Thoracic aorta (tissue), 2 donors: ENCODE measurements at regions not wholly inside any gene's neighbourhood (a gene's known extent, or its start where the extent isn't known, plus 50 kb on each side); places are given as distances from the start of the nearest gene placed in this dataset.

ENCODE experiments used
- ATAC-seq: fragments of 150-250 bp; one replicate; pipeline ENCODE4 v1.8.0; 2017; ENCODE audit warnings: low read depth; ENCODE audit not compliant: insufficient number of reproducible peaks, low FRiP score
- DNase-seq: peaks from one replicate; pipeline ENCODE4 v3.0.0-alpha.2; 2020; ENCODE audit warnings: low spot score
- H3K27ac ChIP-seq, 2 donors: fragments of 200-600 bp; sonication (generic); 1 replicate in 1 of 2; 2 replicates in 1 of 2; pipeline ENCODE4 v1.5.1; 2016; ENCODE audit warnings: mild to moderate bottlenecking in 2 of 2, moderate library complexity in 2 of 2
- H3K27me3 ChIP-seq: fragments of 200-600 bp; sonication (generic); replicated peaks from 2 replicates; pipeline ENCODE4 v1.6.0; 2016; ENCODE audit warnings: mild to moderate bottlenecking; ENCODE audit not compliant: insufficient read depth
- H3K36me3 ChIP-seq: fragments of 200-600 bp; sonication (generic); one replicate; pipeline ENCODE4 v1.5.1; 2016
- H3K4me1 ChIP-seq, 2 donors: fragments of 200-600 bp; sonication (generic); 1 replicate in 1 of 2; 2 replicates in 1 of 2; pipeline versions ENCODE4 v1.5.1 to v1.6.0; 2016; ENCODE audit warnings: low read depth in 2 of 2, mild to moderate bottlenecking in 1 of 2; ENCODE audit not compliant: control insufficient read depth in 1 of 2
- H3K4me3 ChIP-seq: fragments of 200-600 bp; sonication (generic); 2 replicates; pipeline ENCODE4 v1.5.1; 2016; ENCODE audit warnings: mild to moderate bottlenecking
- H3K9me3 ChIP-seq: fragments of 200-600 bp; sonication (generic); 2 replicates; pipeline ENCODE4 v1.5.1; 2016
- TF ChIP-seq, protein P1 (sequence below): fragments of 200-600 bp; sonication (generic); IDR thresholded peaks from one replicate; pipeline ENCODE4 v1.5.1; 2019; ENCODE audit warnings: antibody characterized with exemption

DNA sequence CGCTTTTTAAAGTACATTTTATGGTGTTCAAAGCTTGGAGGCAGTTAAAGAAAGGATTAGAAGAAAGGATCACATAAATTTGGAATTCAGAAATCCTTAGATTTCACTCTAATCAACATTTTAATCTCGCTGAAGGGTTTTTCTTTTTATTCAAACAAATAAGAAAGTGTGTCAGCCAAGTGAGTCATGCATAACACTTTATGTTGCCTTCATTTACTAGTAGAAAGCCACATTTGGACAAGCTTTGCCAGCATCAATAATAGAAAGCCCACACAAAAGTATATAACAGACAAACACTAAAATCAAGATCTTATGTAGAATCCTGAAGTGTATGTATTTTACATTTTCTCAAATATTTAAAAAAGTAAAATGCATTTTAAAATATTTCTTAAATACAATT is 154.9 kb upstream of the TRPC4 start:
- H3K36me3 ChIP-seq = no peaks in the 10 kb centered on the region
- H3K9me3 ChIP-seq = no peaks in the 10 kb centered on the region
- DNase-seq (no peak), ATAC-seq (no peak)
- H3K27me3 ChIP-seq = no peaks in the 10 kb centered on the region
- TF ChIP-seq, protein P1, sequence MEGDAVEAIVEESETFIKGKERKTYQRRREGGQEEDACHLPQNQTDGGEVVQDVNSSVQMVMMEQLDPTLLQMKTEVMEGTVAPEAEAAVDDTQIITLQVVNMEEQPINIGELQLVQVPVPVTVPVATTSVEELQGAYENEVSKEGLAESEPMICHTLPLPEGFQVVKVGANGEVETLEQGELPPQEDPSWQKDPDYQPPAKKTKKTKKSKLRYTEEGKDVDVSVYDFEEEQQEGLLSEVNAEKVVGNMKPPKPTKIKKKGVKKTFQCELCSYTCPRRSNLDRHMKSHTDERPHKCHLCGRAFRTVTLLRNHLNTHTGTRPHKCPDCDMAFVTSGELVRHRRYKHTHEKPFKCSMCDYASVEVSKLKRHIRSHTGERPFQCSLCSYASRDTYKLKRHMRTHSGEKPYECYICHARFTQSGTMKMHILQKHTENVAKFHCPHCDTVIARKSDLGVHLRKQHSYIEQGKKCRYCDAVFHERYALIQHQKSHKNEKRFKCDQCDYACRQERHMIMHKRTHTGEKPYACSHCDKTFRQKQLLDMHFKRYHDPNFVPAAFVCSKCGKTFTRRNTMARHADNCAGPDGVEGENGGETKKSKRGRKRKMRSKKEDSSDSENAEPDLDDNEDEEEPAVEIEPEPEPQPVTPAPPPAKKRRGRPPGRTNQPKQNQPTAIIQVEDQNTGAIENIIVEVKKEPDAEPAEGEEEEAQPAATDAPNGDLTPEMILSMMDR = no peak
- H3K27ac ChIP-seq = no peak overlapping the region
- no peaks in the 10 kb centered on the region for H3K4me1 ChIP-seq
- H3K4me3 ChIP-seq = no peak overlapping the region

DNA sequence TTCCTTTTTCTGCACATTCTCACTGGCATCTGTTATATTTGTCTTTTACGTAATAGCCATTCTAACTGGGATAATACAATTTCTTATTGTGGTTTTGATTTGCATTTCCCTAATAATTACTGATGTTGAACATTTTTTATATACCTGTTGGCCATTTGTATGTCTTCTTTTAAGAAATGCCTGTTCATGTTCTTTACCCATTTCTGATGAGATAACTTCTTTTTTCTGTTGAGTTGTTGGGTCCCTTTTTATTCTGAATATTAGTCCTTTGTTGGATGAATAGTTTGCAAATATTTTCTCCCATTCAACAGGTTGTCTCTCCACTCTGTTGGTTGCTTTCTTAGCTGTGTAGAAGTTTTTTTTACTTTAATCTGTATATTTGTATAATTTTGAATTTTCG is 147.7 kb upstream of the TRPC4 start:
- TF ChIP-seq, protein P1 = no peak
- Histone ChIP-seq H3K36me3 (no peaks in the 10 kb centered on the region), H3K4me3 (no peak overlapping the region), H3K4me1 (no peaks in the 10 kb centered on the region), H3K27ac (no peak overlapping the region), H3K27me3 (no peaks in the 10 kb centered on the region), H3K9me3 (peaks cover 5% of the 10 kb centered on the region)
- ATAC-seq (no peak), DNase-seq (no peak)

DNA sequence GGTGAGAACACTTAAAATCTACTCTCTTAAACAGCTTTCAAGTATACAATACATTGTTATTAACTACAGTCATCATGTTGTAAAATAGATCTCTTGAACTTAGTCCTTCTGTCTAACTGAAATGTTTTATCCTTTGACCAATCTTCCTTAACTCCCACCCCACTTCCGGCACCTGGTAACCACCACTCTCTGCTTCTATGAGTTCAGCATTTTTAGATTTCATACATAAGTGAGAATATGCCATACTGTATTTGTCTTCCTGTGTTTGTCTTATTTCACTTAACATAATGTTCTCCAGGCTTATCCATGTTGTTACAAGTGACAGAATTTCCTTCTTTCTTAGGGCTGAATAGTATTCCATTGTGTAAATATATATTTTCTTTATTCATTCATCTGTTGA is 144.1 kb upstream of the TRPC4 start:
- no peak overlapping the region for H3K27ac ChIP-seq
- ATAC-seq (no peak), DNase-seq (no peak)
- H3K4me1 ChIP-seq = no peaks in the 10 kb centered on the region
- H3K27me3 ChIP-seq = no peaks in the 10 kb centered on the region
- H3K9me3 ChIP-seq = peaks cover 3% of the 10 kb centered on the region
- TF ChIP-seq, protein P1 = no peak
- no peak overlapping the region for H3K4me3 ChIP-seq
- H3K36me3 ChIP-seq = no peaks in the 10 kb centered on the region

DNA sequence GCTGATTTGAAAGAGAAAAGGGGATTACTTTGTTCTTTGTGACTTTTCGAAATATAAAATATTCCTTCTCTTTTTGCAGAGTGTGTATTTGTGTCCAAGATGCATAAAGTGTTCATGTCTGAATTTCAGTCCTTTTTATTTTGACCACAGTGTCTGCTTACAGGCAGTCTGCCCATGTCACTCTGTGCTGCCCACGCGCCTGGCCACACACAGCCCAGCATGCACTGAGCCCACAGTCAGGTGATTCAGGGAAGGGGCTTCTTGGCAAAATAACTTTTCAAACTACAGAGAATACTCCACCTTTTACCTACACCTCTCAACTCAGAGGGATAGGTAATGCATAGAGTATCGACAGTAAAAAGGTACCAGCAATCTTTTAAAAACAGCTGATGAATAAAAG is 142.5 kb upstream of the TRPC4 start:
- no peak overlapping the region for H3K4me3 ChIP-seq
- no peak overlapping the region for H3K27ac ChIP-seq
- H3K9me3 ChIP-seq = no peaks in the 10 kb centered on the region
- no peak for ATAC-seq
- no peaks in the 10 kb centered on the region for H3K36me3 ChIP-seq
- TF ChIP-seq, protein P1 = no peak
- H3K27me3 ChIP-seq = no peaks in the 10 kb centered on the region
- no peak for DNase-seq
- no peaks in the 10 kb centered on the region for H3K4me1 ChIP-seq

DNA sequence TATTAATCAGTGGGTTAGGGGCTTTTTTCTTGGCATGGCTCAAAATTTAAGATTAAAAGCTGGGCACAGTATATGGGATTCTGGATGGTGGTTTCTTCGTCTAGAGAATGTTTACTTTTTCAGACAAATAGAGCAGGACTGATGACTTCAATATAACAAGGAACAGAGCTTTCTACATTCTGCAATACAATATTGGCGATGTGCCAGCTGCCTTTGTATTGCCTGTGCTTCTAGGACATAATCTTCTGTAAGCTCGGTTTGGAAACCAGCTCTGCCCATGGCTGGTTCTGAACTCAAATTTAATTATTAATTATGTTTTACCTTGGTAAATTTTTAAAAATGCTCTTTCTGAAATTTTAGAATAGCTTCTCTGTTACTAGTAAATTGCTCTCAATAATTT is 139.1 kb upstream of the TRPC4 start:
- Histone ChIP-seq H3K4me1 (no peaks in the 10 kb centered on the region), H3K27ac (no peak overlapping the region), H3K27me3 (no peaks in the 10 kb centered on the region), H3K9me3 (no peaks in the 10 kb centered on the region), H3K4me3 (no peak overlapping the region), H3K36me3 (no peaks in the 10 kb centered on the region)
- no peak for ATAC-seq
- TF ChIP-seq, protein P1 = no peak
- DNase-seq = no peak
